B cell (primary cell): ENCODE measurements at regions not wholly inside any gene's neighbourhood (a gene's known extent, or its start where the extent isn't known, plus 50 kb on each side); places are given as distances from the start of the nearest gene placed in this dataset.

Source experiments
- ATAC-seq: fragments of 200-7000 bp; cut with Tn5 transposase; one replicate; pipeline ENCODE4 v1.10.0; 2021; ENCODE audit warnings: low read depth, mild to moderate bottlenecking, moderate number of reproducible peaks, moderate library complexity
- CTCF ChIA-PET: fragments of 350-600 bp; sonication (Branson Sonifier 250); formaldehyde crosslinking; loops from one replicate; lab custom pipeline; 2021; ENCODE audit warnings: antibody characterized with exemption, inconsistent platforms; lab: Charles Lee
- POLR2A ChIA-PET: fragments of 350-600 bp; sonication (Branson Sonifier 250); formaldehyde crosslinking; loops from one replicate; lab custom pipeline; 2021; ENCODE audit warnings: antibody characterized with exemption; lab: Charles Lee
- DNase-seq: peaks from one replicate; pipeline ENCODE4 v3.0.0; 2013
- H2AFZ ChIP-seq: 2 replicates; pipeline ENCODE4 v1.6.1; 2012; ENCODE audit warnings: mild to moderate bottlenecking, low read depth, low read length; ENCODE audit not compliant: insufficient read depth, poor library complexity, severe bottlenecking
- H3K27ac ChIP-seq, 2 donors: 1 replicate in 1 of 2; 2 replicates in 1 of 2; pipeline ENCODE4 v1.5.1; 2012 to 2013; ENCODE audit warnings: low read length in 2 of 2, mild to moderate bottlenecking in 2 of 2, moderate library complexity in 1 of 2
- H3K27me3 ChIP-seq, 4 experiments: fragments of 200-600 bp in 1 of 4; sonication (generic) in 1 of 4; replicated peaks in 1 of 4; 1 replicate in 2 of 4; 2 replicates in 2 of 4; pipeline versions ENCODE4 v1.6.1 to v1.7.0; 2013 to 2016; ENCODE audit warnings: low read length in 3 of 4, mild to moderate bottlenecking in 2 of 4, mixed read lengths in 1 of 4, moderate library complexity in 1 of 4; ENCODE audit not compliant: insufficient read depth in 4 of 4, control insufficient read depth in 3 of 4; ENCODE audit errors: control extremely low read depth in 1 of 4
- H3K36me3 ChIP-seq, 2 experiments: replicated peaks in 1 of 2; 1 replicate in 1 of 2; 2 replicates in 1 of 2; pipeline versions ENCODE4 v1.6.1 to v1.7.1; 2013; ENCODE audit warnings: low read length in 1 of 2; ENCODE audit not compliant: insufficient read depth in 2 of 2, control insufficient read depth in 1 of 2; ENCODE audit errors: control extremely low read depth in 1 of 2, extremely low read depth in 1 of 2
- H3K4me1 ChIP-seq, 2 donors: fragments of 200-600 bp in 1 of 2; sonication (generic) in 1 of 2; 1 replicate in 1 of 2; 2 replicates in 1 of 2; pipeline versions ENCODE4 v1.5.1 to v1.6.1; 2013 to 2017; ENCODE audit warnings: low read length in 2 of 2; ENCODE audit not compliant: control insufficient read depth in 2 of 2, insufficient read depth in 2 of 2
- H3K4me2 ChIP-seq: replicated peaks from 2 replicates; pipeline ENCODE3; 2012; ENCODE audit warnings: mild to moderate bottlenecking, low read depth, low read length; ENCODE audit not compliant: poor library complexity, severe bottlenecking
- H3K4me3 ChIP-seq, 5 experiments: fragments of 200-600 bp in 1 of 5; sonication (generic) in 1 of 5; 1 replicate in 3 of 5; 2 replicates in 2 of 5; pipeline versions ENCODE4 v1.5.1 to v1.7.0; 2011 to 2016; ENCODE audit warnings: low read length in 4 of 5, mild to moderate bottlenecking in 4 of 5, low read depth in 2 of 5, control low read depth in 1 of 5, moderate library complexity in 1 of 5; ENCODE audit not compliant: insufficient read depth in 1 of 5; ENCODE audit errors: control extremely low read depth in 1 of 5, extremely low read depth in 1 of 5
- H3K79me2 ChIP-seq: fragments of 200-600 bp; sonication (generic); one replicate; pipeline ENCODE4 v1.6.0; 2016; ENCODE audit warnings: low read length; ENCODE audit not compliant: control insufficient read depth, insufficient read depth
- H3K9ac ChIP-seq: fragments of 200-600 bp; sonication (generic); 2 replicates; pipeline ENCODE4 v1.6.1; 2017; ENCODE audit warnings: mild to moderate bottlenecking, low read length, moderate library complexity
- H3K9me3 ChIP-seq, 3 donors: one replicate each; pipeline versions ENCODE4 v1.6.1 to v1.7.1; 2013; ENCODE audit warnings: low read length in 2 of 3; ENCODE audit not compliant: control insufficient read depth in 2 of 3, insufficient read depth in 1 of 3; ENCODE audit errors: control extremely low read depth in 1 of 3
- H4K20me1 ChIP-seq: 2 replicates; pipeline ENCODE4 v1.6.0; 2012; ENCODE audit warnings: mild to moderate bottlenecking, low read length; ENCODE audit not compliant: insufficient read depth, control insufficient read depth, poor library complexity, severe bottlenecking
- H3K27ac Mint-ChIP-seq: one replicate; pipeline ENCODE4 v1.8.0; 2021; ENCODE audit warnings: mixed read lengths
- H3K27me3 Mint-ChIP-seq: one replicate; pipeline ENCODE4 v1.8.0; 2021; ENCODE audit warnings: mixed read lengths
- H3K4me1 Mint-ChIP-seq: one replicate; pipeline ENCODE4 v1.8.0; 2021; ENCODE audit warnings: mixed read lengths
- H3K4me3 Mint-ChIP-seq: one replicate; pipeline ENCODE4 v1.8.0; 2021; ENCODE audit warnings: mixed read lengths
- H3K9me3 Mint-ChIP-seq: one replicate; pipeline ENCODE4 v1.8.0; 2022; ENCODE audit warnings: mixed read lengths; ENCODE audit not compliant: insufficient read depth
- EZH2 ChIP-seq: IDR thresholded peaks from 2 replicates; pipeline ENCODE4 v1.6.1; 2012; ENCODE audit warnings: borderline replicate concordance, low read depth, mild to moderate bottlenecking, moderate library complexity, low read length; ENCODE audit not compliant: insufficient read depth, poor library complexity, severe bottlenecking
- WGBS: methylation state at CpG from one replicate; pipeline ENCODE4 v1.1.5; 2013; ENCODE audit warnings: missing lambda C conversion rate; ENCODE audit not compliant: insufficient coverage; 5-methylcytosine and 5-hydroxymethylcytosine counted together
- intact Hi-C: fragments of 100-400 bp; cut with micrococcal nuclease; formaldehyde crosslinking; loops from one replicate; pipeline ENCODE4 v1.10.0; 2022
- TF ChIP-seq, protein P1 (sequence below): fragments of 200-600 bp; IDR thresholded peaks from one replicate; pipeline ENCODE4 v1.8.0; 2022; ENCODE audit warnings: antibody characterized with exemption, mild to moderate bottlenecking

GRCh38 chr12:124709722-124710687, 142.6 kb upstream of the NCOR2 start:
- CTCF ChIA-PET = no interaction called here
- peaks cover 3% of the 10 kb centered on the region for H3K9me3 Mint-ChIP-seq
- H3K27me3 Mint-ChIP-seq = no peaks in the 10 kb centered on the region
- H3K27me3 ChIP-seq = no peaks in the 10 kb centered on the region
- H3K4me3 Mint-ChIP-seq = no peak overlapping the region
- H3K36me3 ChIP-seq = no peaks in the 10 kb centered on the region
- ATAC-seq (no peak), DNase-seq (no peak)
- no peak for TF ChIP-seq EZH2
- TF ChIP-seq, protein P1, sequence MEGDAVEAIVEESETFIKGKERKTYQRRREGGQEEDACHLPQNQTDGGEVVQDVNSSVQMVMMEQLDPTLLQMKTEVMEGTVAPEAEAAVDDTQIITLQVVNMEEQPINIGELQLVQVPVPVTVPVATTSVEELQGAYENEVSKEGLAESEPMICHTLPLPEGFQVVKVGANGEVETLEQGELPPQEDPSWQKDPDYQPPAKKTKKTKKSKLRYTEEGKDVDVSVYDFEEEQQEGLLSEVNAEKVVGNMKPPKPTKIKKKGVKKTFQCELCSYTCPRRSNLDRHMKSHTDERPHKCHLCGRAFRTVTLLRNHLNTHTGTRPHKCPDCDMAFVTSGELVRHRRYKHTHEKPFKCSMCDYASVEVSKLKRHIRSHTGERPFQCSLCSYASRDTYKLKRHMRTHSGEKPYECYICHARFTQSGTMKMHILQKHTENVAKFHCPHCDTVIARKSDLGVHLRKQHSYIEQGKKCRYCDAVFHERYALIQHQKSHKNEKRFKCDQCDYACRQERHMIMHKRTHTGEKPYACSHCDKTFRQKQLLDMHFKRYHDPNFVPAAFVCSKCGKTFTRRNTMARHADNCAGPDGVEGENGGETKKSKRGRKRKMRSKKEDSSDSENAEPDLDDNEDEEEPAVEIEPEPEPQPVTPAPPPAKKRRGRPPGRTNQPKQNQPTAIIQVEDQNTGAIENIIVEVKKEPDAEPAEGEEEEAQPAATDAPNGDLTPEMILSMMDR = no peak
- H3K9me3 ChIP-seq = peaks cover 0 to 13% (median 4%) of the 10 kb centered on the region in 3 donors
- POLR2A ChIA-PET = no interaction called here
- H4K20me1 ChIP-seq = no peaks in the 10 kb centered on the region
- no peak overlapping the region for H3K27ac Mint-ChIP-seq
- WGBS = 91% methylated on average over 7 of the region's 8 CpGs
- no peak overlapping the region for H3K9ac ChIP-seq
- H2AFZ ChIP-seq = no peak overlapping the region
- H3K4me1 ChIP-seq = peaks cover 16 to 17% of the 10 kb centered on the region in 2 donors
- H3K4me1 Mint-ChIP-seq = peaks cover 16% of the 10 kb centered on the region
- H3K4me2 ChIP-seq = no peak overlapping the region
- intact Hi-C loops = loop anchor here (5.0 kb wide), 1 partner anchor 143 kb away; the partner anchor contains the start of gene NCOR2
- H3K79me2 ChIP-seq = no peaks in the 10 kb centered on the region
- no peak overlapping the region for H3K27ac ChIP-seq
- H3K4me3 ChIP-seq = no peak overlapping the region

DNA sequence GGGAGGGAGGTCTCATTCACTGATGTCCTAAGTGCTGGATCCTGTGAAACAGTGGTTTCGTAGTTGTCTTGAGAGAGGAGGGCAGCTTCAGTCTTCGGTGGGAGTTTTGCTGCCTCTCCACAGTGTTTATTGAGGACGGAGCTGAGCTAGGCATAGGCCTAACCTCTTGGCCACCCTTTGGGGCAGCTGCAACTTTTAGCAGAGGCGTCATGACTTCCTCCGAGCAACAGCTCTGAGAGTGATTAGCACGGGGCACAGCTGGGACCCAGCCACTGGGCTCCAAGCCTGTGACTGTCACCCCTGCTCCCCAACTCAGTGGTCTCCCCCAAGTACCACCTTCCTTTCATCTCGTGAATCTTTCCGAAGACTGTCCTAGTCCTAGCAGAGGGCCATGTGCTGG, 139.9 kb upstream of the NCOR2 start:
- Histone ChIP-seq H3K4me3 (no peak overlapping the region), H3K4me1 (no peaks in the 10 kb centered on the region), H3K4me2 (no peak overlapping the region), H3K27ac (no peak overlapping the region), H3K27me3 (no peaks in the 10 kb centered on the region), H3K9ac (no peak overlapping the region), H2AFZ (no peak overlapping the region), H4K20me1 (no peaks in the 10 kb centered on the region), H3K79me2 (no peaks in the 10 kb centered on the region), H3K9me3 (peaks cover 0 to 13% (median 4%) of the 10 kb centered on the region in 3 donors), H3K36me3 (no peaks in the 10 kb centered on the region)
- intact Hi-C loops = no loop called here
- no peak overlapping the region for H3K4me3 Mint-ChIP-seq
- no peak overlapping the region for H3K27ac Mint-ChIP-seq
- no peaks in the 10 kb centered on the region for H3K27me3 Mint-ChIP-seq
- DNase-seq = no peak
- ChIA-PET POLR2A (interaction anchor here (0.6 kb wide), 1 partner anchor 335 kb away, joined by 10 read pairs; no protein-coding TSS in a partner anchor), CTCF (no interaction called here)
- 98% methylated on average over 8 of the region's 8 CpGs for WGBS
- no peak for TF ChIP-seq EZH2
- TF ChIP-seq, protein P1 = no peak
- no peaks in the 10 kb centered on the region for H3K4me1 Mint-ChIP-seq
- peaks cover 3% of the 10 kb centered on the region for H3K9me3 Mint-ChIP-seq
- ATAC-seq = no peak
